Activated naive CD4-positive, alpha-beta T cell treated with anti-CD3 and anti-CD28 coated beads, Interleukin-2, amount 50 U/mL, for 72 hours (primary cell): ENCODE measurements at regions not wholly inside any gene's neighbourhood (a gene's known extent, or its start where the extent isn't known, plus 50 kb on each side); places are given as distances from the start of the nearest gene placed in this dataset.
"Not testable (repeated sequence)": the region's sequence is repeated elsewhere in the genome, so short reads cannot be mapped to it uniquely, and the experiment has no call there.

Experiments
- ATAC-seq, 2 donors: fragments of 150-1000 bp; cut with Tn5 transposase; 2 replicates each; pipeline ENCODE4 v1.10.0; 2021; ENCODE audit warnings: mild to moderate bottlenecking in 2 of 2, moderate library complexity in 2 of 2
- DNase-seq, 2 donors: peaks; one replicate each; pipeline ENCODE4 v3.0.0; 2021 to 2022; ENCODE audit warnings: low spot score in 2 of 2
- H3K27ac Mint-ChIP-seq, 2 donors: one replicate each; pipeline ENCODE4 v1.8.0; 2022; ENCODE audit warnings: mild to moderate bottlenecking in 2 of 2, mixed read lengths in 2 of 2
- H3K36me3 Mint-ChIP-seq, 2 donors: one replicate each; pipeline ENCODE4 v1.8.0; 2022; ENCODE audit warnings: mixed read lengths in 2 of 2
- H3K9me3 Mint-ChIP-seq, 2 donors: one replicate each; pipeline ENCODE4 v1.8.0; 2022; ENCODE audit warnings: mixed read lengths in 2 of 2

- DNase-seq, result no peak
- peaks cover 5 to 7% of the 10 kb centered on the region in 2 donors for H3K9me3 Mint-ChIP-seq
- no peak overlapping the region for H3K27ac Mint-ChIP-seq
- ATAC-seq, result no peak
- no peaks in the 10 kb centered on the region for H3K36me3 Mint-ChIP-seq
Measured at GRCh38 chr10:53430974-53431373, 658.4 kb upstream of the MBL2 start.

DNA sequence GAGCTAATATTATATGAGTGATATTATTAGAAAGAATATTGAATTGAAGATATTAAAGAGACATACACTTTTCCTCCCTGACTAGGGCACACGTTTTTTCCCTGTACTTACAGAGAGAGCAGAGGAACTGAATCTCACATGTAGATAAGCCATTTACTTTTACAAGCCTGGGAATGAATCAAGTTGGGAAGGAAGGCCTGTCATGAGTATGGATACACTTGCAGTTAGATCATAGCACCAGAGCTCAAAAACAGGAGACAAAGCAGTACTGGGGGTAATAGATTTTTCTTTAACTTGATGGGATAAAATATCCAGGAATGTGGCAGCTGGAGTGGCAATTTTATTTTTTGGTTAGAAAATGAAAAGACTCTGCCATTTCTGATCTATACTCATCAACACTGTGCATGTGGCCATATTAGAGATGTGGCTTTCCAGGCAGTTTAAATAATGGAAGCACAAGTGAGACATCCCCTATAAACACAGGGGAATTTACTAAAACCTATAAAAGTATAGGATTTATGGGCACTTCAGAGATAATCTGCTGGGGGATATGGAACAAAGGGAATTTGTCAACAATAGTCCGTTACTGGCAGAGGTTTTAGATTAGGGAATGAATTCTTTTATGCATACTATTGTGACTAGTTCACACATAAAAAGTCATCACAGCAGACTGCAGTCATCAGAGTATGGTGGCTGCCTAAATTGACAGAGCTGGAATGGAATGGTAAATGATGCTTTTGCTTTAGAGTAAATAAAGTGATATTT is 657.7 kb upstream of the MBL2 start:
- H3K27ac Mint-ChIP-seq, result no peak overlapping the region
- DNase-seq (no peak), ATAC-seq (no peak)
- peaks cover 5 to 7% of the 10 kb centered on the region in 2 donors for H3K9me3 Mint-ChIP-seq
- no peaks in the 10 kb centered on the region for H3K36me3 Mint-ChIP-seq

DNA sequence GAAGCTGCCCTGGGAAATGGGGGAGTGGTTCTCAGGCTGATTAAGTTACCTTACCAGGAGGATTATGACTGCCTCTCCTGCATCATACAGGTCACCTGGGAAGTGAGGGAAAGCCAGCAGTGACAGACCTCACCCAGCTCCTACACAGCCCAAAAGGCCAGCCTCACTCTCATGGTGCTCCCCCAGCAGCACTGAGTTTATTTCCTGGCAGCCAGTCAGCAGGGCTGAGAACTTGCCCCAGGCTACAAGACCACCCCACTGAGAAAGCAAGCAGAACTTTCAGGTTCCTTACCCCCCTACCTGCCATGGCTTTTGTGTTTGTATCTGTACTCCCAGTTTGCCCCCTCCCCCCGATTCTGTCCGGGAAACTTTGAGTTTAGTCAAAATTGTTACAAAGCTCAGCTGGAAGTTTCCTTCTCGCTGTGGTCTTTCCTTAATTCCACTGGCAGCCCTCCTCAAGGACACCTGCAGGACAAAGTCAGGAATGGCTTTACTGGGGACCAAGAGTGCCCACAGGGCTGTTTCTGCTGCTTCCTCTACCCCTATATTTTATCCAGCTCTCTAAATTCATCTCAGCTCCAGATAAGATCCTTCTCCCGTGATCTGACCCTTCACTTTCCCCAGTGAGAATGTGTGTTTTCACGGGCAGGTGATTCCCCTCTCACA is 649.8 kb upstream of the MBL2 start:
- no peak for DNase-seq
- H3K9me3 Mint-ChIP-seq, result peaks cover 19 to 22% of the 10 kb centered on the region in 2 donors
- no peak for ATAC-seq
- H3K27ac Mint-ChIP-seq, result no peak overlapping the region
- H3K36me3 Mint-ChIP-seq, result peaks cover 0 to under 1% of the 10 kb centered on the region in 2 donors

- Mint-ChIP-seq H3K9me3 (peaks cover 10 to 21% of the 10 kb centered on the region in 2 donors), H3K36me3 (peaks cover 0 to 4% of the 10 kb centered on the region in 2 donors), H3K27ac (peak overlapping the region in 1 of 2 donors; percentile 9)
- no peak for ATAC-seq
- no peak for DNase-seq
Measured at GRCh38 chr10:53412651-53413050, 640.1 kb upstream of the MBL2 start.

- H3K9me3 Mint-ChIP-seq, result peaks cover 6 to 12% of the 10 kb centered on the region in 2 donors
- H3K36me3 Mint-ChIP-seq, result no peaks in the 10 kb centered on the region
- DNase-seq, result no peak
- ATAC-seq, result no peak
- no peak overlapping the region for H3K27ac Mint-ChIP-seq
Measured at GRCh38 chr10:53406532-53406931, 633.9 kb upstream of the MBL2 start.

DNA sequence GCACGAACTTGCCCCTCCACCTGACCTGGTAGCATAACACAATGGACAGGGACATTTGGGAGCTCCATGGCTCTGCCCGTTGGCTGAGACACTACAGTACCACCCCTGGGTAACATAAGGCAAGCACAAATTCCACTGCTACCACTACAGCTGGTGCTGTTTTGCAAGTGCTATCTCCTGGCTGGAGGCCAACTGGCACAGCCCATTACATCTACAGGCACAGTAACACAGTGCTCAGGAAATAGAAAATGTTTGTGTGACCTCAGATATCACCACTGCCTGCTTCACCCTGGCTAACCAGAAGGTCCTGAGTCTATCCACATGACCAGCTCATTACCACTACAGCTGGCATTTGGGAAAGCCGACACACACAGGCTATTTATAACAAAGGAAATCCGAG is 631.1 kb upstream of the MBL2 start:
- DNase-seq, result no peak
- H3K9me3 Mint-ChIP-seq, result peaks cover 6 to 26% of the 10 kb centered on the region in 2 donors
- no peak for ATAC-seq
- H3K36me3 Mint-ChIP-seq, result no peaks in the 10 kb centered on the region
- no peak overlapping the region for H3K27ac Mint-ChIP-seq

DNA sequence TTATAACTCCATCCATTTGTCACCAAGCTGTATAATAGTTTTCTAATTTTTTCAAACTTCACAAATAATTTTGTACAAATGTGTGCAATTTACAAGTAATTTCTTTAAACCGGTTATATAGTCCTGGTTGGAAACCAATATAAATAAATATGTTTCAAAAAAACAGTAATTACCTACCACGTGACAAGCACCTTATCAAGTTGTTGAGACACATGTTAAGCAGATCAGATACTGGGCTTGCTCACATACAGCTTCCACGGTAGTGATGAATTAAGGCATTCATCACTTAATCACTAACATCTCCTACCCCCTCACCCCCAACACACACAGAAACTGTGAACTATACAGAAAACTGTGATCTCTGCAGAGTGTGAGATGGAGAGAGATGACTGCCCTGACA is 630.0 kb upstream of the MBL2 start:
- no peak for DNase-seq
- ATAC-seq, result no peak
- H3K27ac Mint-ChIP-seq, result no peak overlapping the region
- H3K9me3 Mint-ChIP-seq, result peaks cover 6 to 22% of the 10 kb centered on the region in 2 donors
- no peaks in the 10 kb centered on the region for H3K36me3 Mint-ChIP-seq

DNA sequence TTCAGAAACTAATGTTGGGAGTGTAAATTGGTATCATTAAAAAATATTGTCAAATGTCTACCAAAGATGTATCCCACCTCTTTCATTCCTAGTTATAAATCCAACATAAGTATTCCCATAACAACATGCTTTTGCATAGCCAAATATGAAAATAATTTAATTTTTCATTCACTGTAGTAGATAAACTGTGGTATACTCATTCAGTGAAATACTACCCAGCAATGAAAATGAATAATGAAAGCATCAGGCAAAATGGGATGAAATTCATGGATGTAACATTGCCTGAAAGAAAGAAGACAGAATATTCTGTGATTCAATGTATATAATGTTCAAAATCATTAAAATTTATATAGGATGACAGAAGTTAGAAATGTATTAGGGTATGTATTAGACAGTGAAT is 629.0 kb upstream of the MBL2 start:
- Mint-ChIP-seq H3K36me3 (no peaks in the 10 kb centered on the region), H3K27ac (no peak overlapping the region), H3K9me3 (peaks cover 2 to 17% of the 10 kb centered on the region in 2 donors)
- no peak for ATAC-seq
- no peak for DNase-seq

DNA sequence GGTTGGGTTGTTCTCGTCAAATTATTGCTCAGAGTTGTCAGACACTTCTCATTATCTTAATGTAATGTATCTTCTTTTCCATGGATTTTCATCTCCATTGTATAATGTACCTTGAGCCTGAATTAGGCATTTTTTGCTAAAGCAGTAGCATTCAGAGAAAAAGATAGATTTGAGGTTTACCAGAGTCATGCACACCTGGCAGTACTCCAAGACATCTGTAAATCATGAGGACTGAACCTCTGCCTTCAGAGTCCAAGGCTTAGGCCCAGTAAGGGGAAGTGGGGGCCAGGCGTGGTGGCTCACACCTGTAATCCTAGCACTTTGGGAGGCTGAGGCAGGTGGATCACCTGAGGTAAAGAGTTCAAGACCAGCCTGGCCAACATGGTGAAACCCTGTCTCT is 624.3 kb upstream of the MBL2 start:
- Mint-ChIP-seq H3K27ac (no peak overlapping the region), H3K36me3 (peaks cover 10 to 14% of the 10 kb centered on the region in 2 donors), H3K9me3 (peaks cover 14 to 29% of the 10 kb centered on the region in 2 donors)
- no peak for ATAC-seq
- no peak for DNase-seq

GRCh38 chr10:53395449-53395848 is 622.9 kb upstream of the MBL2 start:
- no peak overlapping the region for H3K27ac Mint-ChIP-seq
- peaks cover 19 to 28% of the 10 kb centered on the region in 2 donors for H3K9me3 Mint-ChIP-seq
- peaks cover 10 to 16% of the 10 kb centered on the region in 2 donors for H3K36me3 Mint-ChIP-seq
- ATAC-seq (no peak), DNase-seq (no peak)

GRCh38 chr10:53387562-53387961 is 615.0 kb upstream of the MBL2 start:
- DNase-seq (no peak), ATAC-seq (no peak)
- Mint-ChIP-seq H3K27ac (no peak overlapping the region), H3K9me3 (peaks cover 4 to 14% of the 10 kb centered on the region in 2 donors), H3K36me3 (peaks cover 0 to 4% of the 10 kb centered on the region in 2 donors)

GRCh38 chr10:53382543-53382942 is 610.0 kb upstream of the MBL2 start:
- Mint-ChIP-seq H3K27ac (no peak overlapping the region), H3K9me3 (peaks cover 4 to 14% of the 10 kb centered on the region in 2 donors), H3K36me3 (no peaks in the 10 kb centered on the region)
- DNase-seq (no peak), ATAC-seq (no peak)

- no peaks in the 10 kb centered on the region for H3K36me3 Mint-ChIP-seq
- H3K9me3 Mint-ChIP-seq, result peaks cover 8 to 19% of the 10 kb centered on the region in 2 donors
- ATAC-seq, result no peak
- no peak for DNase-seq
- H3K27ac Mint-ChIP-seq, result no peak overlapping the region
Measured at GRCh38 chr10:53379956-53380355, 607.4 kb upstream of the MBL2 start.

DNA sequence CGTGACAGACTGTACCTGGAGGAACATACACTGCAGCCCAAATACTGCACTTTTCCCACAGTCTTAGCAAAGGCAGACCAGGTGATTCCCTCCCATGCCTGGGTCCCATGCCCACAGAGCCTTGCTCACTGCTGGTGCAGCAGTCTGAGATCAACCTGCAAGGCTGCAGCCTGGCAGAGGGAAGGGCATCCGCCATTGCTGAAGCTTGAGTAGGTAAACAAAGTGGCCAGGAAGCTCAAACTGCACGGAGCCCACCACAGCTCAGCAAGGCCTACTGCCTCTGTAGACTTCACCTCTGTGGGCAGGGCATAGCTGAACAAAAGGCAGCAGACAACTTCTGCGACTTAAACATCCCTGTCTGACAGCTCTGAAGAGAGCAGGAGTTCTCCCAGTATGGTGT is 597.8 kb upstream of the MBL2 start:
- H3K27ac Mint-ChIP-seq, result no peak overlapping the region
- DNase-seq, result no peak
- no peak for ATAC-seq
- H3K9me3 Mint-ChIP-seq, result peaks cover 31 to 33% of the 10 kb centered on the region in 2 donors
- peaks cover 7 to 15% of the 10 kb centered on the region in 2 donors for H3K36me3 Mint-ChIP-seq

- ATAC-seq, result no peak
- no peak overlapping the region for H3K27ac Mint-ChIP-seq
Measured at GRCh38 chr10:53361936-53362335, 589.4 kb upstream of the MBL2 start.

DNA sequence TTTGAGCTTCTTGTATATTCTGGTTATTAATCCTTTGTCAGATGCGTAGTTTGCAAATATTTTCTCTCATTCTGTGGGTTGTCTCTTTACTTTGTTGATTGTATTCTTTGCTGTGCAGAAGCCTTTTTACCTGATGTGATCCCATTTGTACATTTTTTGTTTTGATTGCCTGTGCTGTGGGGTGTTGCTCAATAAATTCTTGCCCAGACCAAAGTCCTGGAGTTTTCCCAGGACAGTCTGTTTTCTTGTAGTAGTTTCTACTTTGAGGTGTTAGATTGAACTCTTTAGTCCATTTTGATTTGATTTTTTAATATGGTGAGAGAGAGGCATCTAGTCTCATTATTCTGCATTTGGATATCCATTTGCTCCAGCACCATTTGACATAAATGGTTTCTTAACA is 588.7 kb upstream of the MBL2 start:
- no peak overlapping the region for H3K27ac Mint-ChIP-seq
- ATAC-seq, result no peak
- DNase-seq, result no peak
- H3K36me3 Mint-ChIP-seq, result peaks cover 0 to 4% of the 10 kb centered on the region in 2 donors
- peaks cover 14 to 19% of the 10 kb centered on the region in 2 donors for H3K9me3 Mint-ChIP-seq

More at GRCh38 chr10:53361936-53362335, 589.4 kb upstream of the MBL2 start:
- Mint-ChIP-seq H3K9me3 (peaks cover 14 to 19% of the 10 kb centered on the region in 2 donors), H3K36me3 (peaks cover 0 to 4% of the 10 kb centered on the region in 2 donors)
- DNase-seq, result no peak

DNA sequence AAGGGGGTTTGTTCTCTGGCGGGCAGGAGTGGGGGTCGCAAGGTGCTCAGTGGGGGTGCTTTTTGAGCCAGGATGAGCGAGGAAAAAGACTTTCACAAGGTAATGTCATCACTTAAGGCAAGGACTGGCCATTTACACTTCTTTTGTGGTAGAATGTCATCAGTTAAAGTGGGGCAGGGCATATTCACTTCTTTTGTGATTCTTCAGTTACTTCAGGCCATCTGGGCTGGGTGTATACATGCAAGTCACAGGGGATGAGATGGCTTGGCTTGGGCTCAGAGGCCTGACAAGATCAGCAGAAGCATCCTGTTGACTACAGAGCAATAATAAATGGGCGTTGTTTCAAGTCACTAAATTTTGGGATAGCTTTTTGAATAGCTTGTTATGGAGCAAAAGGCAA is 586.4 kb upstream of the MBL2 start:
- not testable (repeated sequence) for ATAC-seq, H3K36me3 Mint-ChIP-seq, H3K27ac Mint-ChIP-seq, DNase-seq
- peaks cover 13 to 20% of the 10 kb centered on the region in 2 donors for H3K9me3 Mint-ChIP-seq

DNA sequence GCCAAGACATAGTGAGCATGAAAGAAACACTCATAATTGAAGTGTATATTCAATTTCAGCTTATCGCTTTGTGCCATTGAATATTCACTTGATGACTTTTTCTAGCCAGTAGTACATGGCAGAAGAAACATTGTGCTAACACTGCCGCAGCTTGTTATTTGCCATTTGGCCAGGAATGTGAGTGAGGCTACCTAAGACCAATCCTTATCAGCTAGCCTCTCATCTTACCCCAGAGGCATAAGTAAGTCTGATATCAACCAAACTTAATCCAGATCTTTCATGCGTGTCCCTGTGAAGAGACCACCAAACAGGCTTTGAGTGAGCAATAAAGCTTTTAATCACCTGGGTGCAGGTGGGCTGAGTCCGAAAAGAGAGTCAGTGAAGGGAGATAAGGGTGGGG is 586.0 kb upstream of the MBL2 start:
- DNase-seq (no peak), ATAC-seq (no peak)
- H3K27ac Mint-ChIP-seq, result no peak overlapping the region
- peaks cover 13 to 20% of the 10 kb centered on the region in 2 donors for H3K9me3 Mint-ChIP-seq
- H3K36me3 Mint-ChIP-seq, result peaks cover 0 to 4% of the 10 kb centered on the region in 2 donors
